Right cardiac atrium (tissue), 5 donors: ENCODE measurements at regions not wholly inside any gene's neighbourhood (a gene's known extent, or its start where the extent isn't known, plus 50 kb on each side); places are given as distances from the start of the nearest gene placed in this dataset.
"Not testable (repeated sequence)": the region's sequence is repeated elsewhere in the genome, so short reads cannot be mapped to it uniquely, and the experiment has no call there.

Source experiments
- ATAC-seq, 2 donors: fragments of 200-7000 bp; cut with Tn5 transposase; one replicate each; pipeline versions ENCODE4 v1.8.0 to v1.9.1; 2020; ENCODE audit warnings: moderate library complexity in 2 of 2, mild to moderate bottlenecking in 1 of 2
- DNase-seq, 3 donors: peaks; one replicate each; pipeline ENCODE4 v3.0.0-alpha.2; 2020
- H3K27ac ChIP-seq: one replicate; pipeline ENCODE4 v1.5.1; 2013; ENCODE audit warnings: mild to moderate bottlenecking, low read length, control low read depth, moderate library complexity
- H3K27me3 ChIP-seq: one replicate; pipeline ENCODE4 v1.6.1; 2013; ENCODE audit not compliant: control insufficient read depth, insufficient read depth
- H3K4me1 ChIP-seq: one replicate; pipeline ENCODE4 v1.6.1; 2013; ENCODE audit warnings: low read length; ENCODE audit not compliant: control insufficient read depth, insufficient read depth
- H3K4me3 ChIP-seq: one replicate; pipeline ENCODE4 v1.5.1; 2013; ENCODE audit warnings: low read length, control low read depth
- H3K9me3 ChIP-seq: one replicate; pipeline ENCODE4 v1.6.1; 2013; ENCODE audit warnings: low read length; ENCODE audit not compliant: control insufficient read depth
- WGBS: extraction: QIAGEN DNeasy Blood & Tissue Kit; methylation state at CpG from one replicate; pipeline ENCODE4 v1.1.7; 2013; 5-methylcytosine and 5-hydroxymethylcytosine counted together
- intact Hi-C, 4 donors: fragments of 100-400 bp; cut with DNase I; formaldehyde crosslinking; loops; one replicate each; pipeline versions ENCODE4 v1.11.0 to v1.14.0; 2022 to 2023
- donor health status: healthy with polysubstance abuse.
- donor health status: DM: no; HTN: yes; CAD: no.
- donor health status: DM: no; HTN: no; CAD: no.
- donor health status: DM: no; HTN: yes; CAD: no; lungs with severe emphysema.
- donor health status: DM: yes; HTN: yes; CAD: no.

- ATAC-seq = no peak
- Histone ChIP-seq H3K4me3 (no peak overlapping the region), H3K4me1 (no peaks in the 10 kb centered on the region), H3K27ac (no peak overlapping the region), H3K27me3 (no peaks in the 10 kb centered on the region), H3K9me3 (no peaks in the 10 kb centered on the region)
- no peak for DNase-seq
- intact Hi-C loops = no loop called here
- 89% methylated on average over 1 of the region's 1 CpG for WGBS
These were observed 467.9 kb downstream of the SIPA1L2 start for GRCh38 chr1:232162001-232162400.

- intact Hi-C loops, ATAC-seq, H3K4me3 ChIP-seq, H3K27me3 ChIP-seq, H3K4me1 ChIP-seq, H3K9me3 ChIP-seq, H3K27ac ChIP-seq, DNase-seq: not testable (repeated sequence)
- WGBS = 95% methylated on average over 2 of the region's 2 CpGs
These were observed 471.4 kb downstream of the SIPA1L2 start for GRCh38 chr1:232158558-232158957.

GRCh38 chr1:232156070-232156469, 473.9 kb downstream of the SIPA1L2 start:
- H3K4me1 ChIP-seq, H3K4me3 ChIP-seq, ATAC-seq, H3K27ac ChIP-seq, H3K9me3 ChIP-seq, intact Hi-C loops, H3K27me3 ChIP-seq, DNase-seq: not testable (repeated sequence)
- 94% methylated on average over 3 of the region's 3 CpGs for WGBS

GRCh38 chr1:232153652-232154051, 476.3 kb downstream of the SIPA1L2 start:
- DNase-seq (no peak), ATAC-seq (no peak)
- H3K27me3 ChIP-seq = no peaks in the 10 kb centered on the region
- intact Hi-C loops = no loop called here
- H3K9me3 ChIP-seq = no peaks in the 10 kb centered on the region
- H3K4me1 ChIP-seq = no peaks in the 10 kb centered on the region
- no peak overlapping the region for H3K4me3 ChIP-seq
- H3K27ac ChIP-seq = no peak overlapping the region

GRCh38 chr1:232150770-232151548, 479.0 kb downstream of the SIPA1L2 start:
- H3K9me3 ChIP-seq = no peaks in the 10 kb centered on the region
- H3K27me3 ChIP-seq = no peaks in the 10 kb centered on the region
- intact Hi-C loops = no loop called here
- H3K4me3 ChIP-seq = no peak overlapping the region
- H3K4me1 ChIP-seq = no peaks in the 10 kb centered on the region
- ATAC-seq (no peak), DNase-seq (no peak)
- no peak overlapping the region for H3K27ac ChIP-seq
- 76% methylated on average over 8 of the region's 8 CpGs for WGBS

- ATAC-seq (no peak), DNase-seq (no peak)
- intact Hi-C loops = no loop called here
- 59% methylated on average over 9 of the region's 9 CpGs for WGBS
- Histone ChIP-seq H3K9me3 (no peaks in the 10 kb centered on the region), H3K4me3 (no peak overlapping the region), H3K4me1 (no peaks in the 10 kb centered on the region), H3K27ac (no peak overlapping the region), H3K27me3 (no peaks in the 10 kb centered on the region)
These were observed 480.4 kb downstream of the SIPA1L2 start for GRCh38 chr1:232149287-232150201.

GRCh38 chr1:232147215-232147614, 482.7 kb downstream of the SIPA1L2 start:
- no peaks in the 10 kb centered on the region for H3K4me1 ChIP-seq
- H3K4me3 ChIP-seq = no peak overlapping the region
- intact Hi-C loops = no loop called here
- H3K9me3 ChIP-seq = no peaks in the 10 kb centered on the region
- ATAC-seq (no peak), DNase-seq (no peak)
- no peaks in the 10 kb centered on the region for H3K27me3 ChIP-seq
- WGBS = 85% methylated on average over 2 of the region's 2 CpGs
- H3K27ac ChIP-seq = no peak overlapping the region

- DNase-seq (no peak), ATAC-seq (no peak)
- WGBS = 95% methylated on average over 3 of the region's 3 CpGs
- no peaks in the 10 kb centered on the region for H3K4me1 ChIP-seq
- no peak overlapping the region for H3K27ac ChIP-seq
- H3K4me3 ChIP-seq = no peak overlapping the region
- no peaks in the 10 kb centered on the region for H3K9me3 ChIP-seq
- no peaks in the 10 kb centered on the region for H3K27me3 ChIP-seq
- intact Hi-C loops = no loop called here
These were observed 483.4 kb downstream of the SIPA1L2 start for GRCh38 chr1:232146514-232146913.

- Histone ChIP-seq H3K4me3 (no peak overlapping the region), H3K27ac (no peak overlapping the region), H3K4me1 (no peaks in the 10 kb centered on the region), H3K9me3 (no peaks in the 10 kb centered on the region), H3K27me3 (no peaks in the 10 kb centered on the region)
- intact Hi-C loops = no loop called here
- 81% methylated on average over 2 of the region's 2 CpGs for WGBS
- ATAC-seq (no peak), DNase-seq (no peak)
These were observed 484.2 kb downstream of the SIPA1L2 start for GRCh38 chr1:232145768-232146167.

GRCh38 chr1:232144696-232145230, 485.2 kb downstream of the SIPA1L2 start:
- WGBS = 90% methylated on average over 8 of the region's 8 CpGs
- Histone ChIP-seq H3K9me3 (no peaks in the 10 kb centered on the region), H3K27me3 (no peaks in the 10 kb centered on the region), H3K4me1 (no peaks in the 10 kb centered on the region), H3K4me3 (no peak overlapping the region), H3K27ac (no peak overlapping the region)
- ATAC-seq (no peak), DNase-seq (no peak)
- intact Hi-C loops = no loop called here

GRCh38 chr1:232143315-232143886, 486.5 kb downstream of the SIPA1L2 start:
- ATAC-seq = no peak
- no peak overlapping the region for H3K4me3 ChIP-seq
- H3K9me3 ChIP-seq = no peaks in the 10 kb centered on the region
- no peak for DNase-seq
- H3K4me1 ChIP-seq = no peaks in the 10 kb centered on the region
- no peak overlapping the region for H3K27ac ChIP-seq
- intact Hi-C loops = no loop called here
- H3K27me3 ChIP-seq = no peaks in the 10 kb centered on the region
- 73% methylated on average over 3 of the region's 3 CpGs for WGBS
